ENCODE measurements at regions not wholly inside any gene's neighbourhood (a gene's known extent, or its start where the extent isn't known, plus 50 kb on each side); places are given as distances from the start of the nearest gene placed in this dataset.
"Not testable (repeated sequence)": the region's sequence is repeated elsewhere in the genome, so short reads cannot be mapped to it uniquely, and the experiment has no call there.

- DNase-seq (ENCODE audit: low spot score), result no peak
Observed at GRCh38 chr16:22710326-22710725, 103.6 kb upstream of the HS3ST2 start.

- no peak for DNase-seq (ENCODE audit: low spot score)
Observed at GRCh38 chr16:22711847-22712246, 102.1 kb upstream of the HS3ST2 start.

- no peak for DNase-seq (ENCODE audit: low spot score)
Observed at GRCh38 chr16:22712471-22712870, 101.5 kb upstream of the HS3ST2 start.

GRCh38 chr16:22718598-22718997 lies 95.4 kb upstream of the HS3ST2 start:
- DNase-seq (ENCODE audit: low spot score), result not testable (repeated sequence)

GRCh38 chr16:22719945-22720344 lies 94.0 kb upstream of the HS3ST2 start:
- DNase-seq (ENCODE audit: low spot score), result no peak

- no peak for DNase-seq (ENCODE audit: low spot score)
Observed at GRCh38 chr16:22721511-22722100, 92.4 kb upstream of the HS3ST2 start.

- DNase-seq (ENCODE audit: low spot score), result not testable (repeated sequence)
Observed at GRCh38 chr16:22722551-22723541, 91.1 kb upstream of the HS3ST2 start.

- DNase-seq (ENCODE audit: low spot score), result no peak
Observed at GRCh38 chr16:22726868-22727267, 87.1 kb upstream of the HS3ST2 start.

- DNase-seq (ENCODE audit: low spot score), result no peak
Observed at GRCh38 chr16:22727285-22728166, 86.4 kb upstream of the HS3ST2 start.

GRCh38 chr16:22728167-22728836 lies 85.7 kb upstream of the HS3ST2 start:
- no peak for DNase-seq (ENCODE audit: low spot score)

- DNase-seq (ENCODE audit: low spot score), result no peak
Observed at GRCh38 chr16:22732400-22732799, 81.6 kb upstream of the HS3ST2 start.

GRCh38 chr16:22732959-22733358 lies 81.0 kb upstream of the HS3ST2 start:
- DNase-seq (ENCODE audit: low spot score), result no peak

- DNase-seq (ENCODE audit: low spot score), result no peak
Observed at GRCh38 chr16:22734368-22734767, 79.6 kb upstream of the HS3ST2 start.

- no peak for DNase-seq (ENCODE audit: low spot score)
Observed at GRCh38 chr16:22736791-22737190, 77.2 kb upstream of the HS3ST2 start.

GRCh38 chr16:22739077-22739476 lies 74.9 kb upstream of the HS3ST2 start:
- DNase-seq (ENCODE audit: low spot score), result no peak

- no peak for DNase-seq (ENCODE audit: low spot score)
Observed at GRCh38 chr16:22743401-22743800, 70.6 kb upstream of the HS3ST2 start.

- DNase-seq (ENCODE audit: low spot score), result no peak
Observed at GRCh38 chr16:22751104-22751667, 62.8 kb upstream of the HS3ST2 start.

- no peak for DNase-seq (ENCODE audit: low spot score)
Observed at GRCh38 chr16:22751685-22752084, 62.3 kb upstream of the HS3ST2 start.

- no peak for DNase-seq (ENCODE audit: low spot score)
Observed at GRCh38 chr16:22753451-22753850, 60.5 kb upstream of the HS3ST2 start.

- DNase-seq (ENCODE audit: low spot score), result no peak
Observed at GRCh38 chr16:22754577-22754976, 59.4 kb upstream of the HS3ST2 start.

- DNase-seq (ENCODE audit: low spot score), result no peak
Observed at GRCh38 chr16:22757202-22757601, 56.8 kb upstream of the HS3ST2 start.

Measured in mesenteric fat pad (tissue), 1 donor.